VCaP (cell line): ENCODE measurements at regions not wholly inside any gene's neighbourhood (a gene's known extent, or its start where the extent isn't known, plus 50 kb on each side); places are given as distances from the start of the nearest gene placed in this dataset.

Experiments
- H3K27ac ChIP-seq: fragments of 450-650 bp; 2 replicates; pipeline ENCODE4 v1.5.1; 2017
- CTCF ChIP-seq: fragments of 450-650 bp; conservative IDR thresholded peaks from 2 replicates; pipeline ENCODE4 v1.5.1; 2017; ENCODE audit warnings: mild to moderate bottlenecking, moderate library complexity

- no peak for TF ChIP-seq CTCF
- H3K27ac ChIP-seq = no peak overlapping the region
These were observed 145.4 kb downstream of the NMUR2 start for GRCh38 chr5:152259702-152260101.

DNA sequence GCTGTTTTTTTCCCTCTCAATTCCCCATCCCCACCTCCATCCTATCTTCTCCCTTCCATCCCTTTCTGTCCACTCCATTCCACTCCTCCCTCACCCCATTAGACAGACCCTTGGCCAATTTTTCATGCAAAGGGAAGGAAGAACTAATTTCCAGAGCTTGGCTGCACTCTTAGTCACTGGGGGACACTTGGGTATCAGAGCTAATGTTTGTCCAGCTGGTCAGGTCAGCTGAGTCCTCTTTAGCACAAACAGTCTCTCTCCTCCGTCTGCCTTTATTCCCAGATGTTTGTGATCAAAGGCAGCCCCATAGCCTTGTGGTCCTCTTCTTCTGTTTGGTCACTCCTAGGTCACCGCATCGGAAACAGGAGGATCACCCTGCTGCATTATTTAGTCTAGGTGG, 148.5 kb downstream of the NMUR2 start:
- H3K27ac ChIP-seq = no peak overlapping the region
- TF ChIP-seq CTCF = no peak

- TF ChIP-seq CTCF = no peak
- no peak overlapping the region for H3K27ac ChIP-seq
These were observed 149.7 kb downstream of the NMUR2 start for GRCh38 chr5:152255411-152255810.

- no peak for TF ChIP-seq CTCF
- no peak overlapping the region for H3K27ac ChIP-seq
These were observed 157.2 kb downstream of the NMUR2 start for GRCh38 chr5:152247850-152248385.

DNA sequence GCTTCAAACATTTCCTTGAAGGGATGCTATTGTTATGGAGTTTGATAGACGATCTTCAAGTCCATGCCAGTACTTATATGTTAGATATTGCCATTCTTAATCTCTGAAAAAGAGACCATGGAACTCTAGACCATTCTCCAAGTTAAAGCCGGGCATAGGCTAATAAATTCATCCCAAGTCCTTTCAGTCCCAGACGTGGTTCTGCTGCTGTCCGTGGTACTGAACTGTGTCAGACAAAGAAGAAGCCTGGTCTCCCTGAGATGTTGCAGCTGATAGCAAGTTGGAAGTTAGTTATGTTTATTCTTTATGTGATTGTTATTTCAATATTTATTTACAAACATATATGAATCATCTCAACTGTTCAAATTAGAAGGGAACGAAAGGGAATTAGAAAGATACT, 158.7 kb downstream of the NMUR2 start:
- no peak for TF ChIP-seq CTCF

DNA sequence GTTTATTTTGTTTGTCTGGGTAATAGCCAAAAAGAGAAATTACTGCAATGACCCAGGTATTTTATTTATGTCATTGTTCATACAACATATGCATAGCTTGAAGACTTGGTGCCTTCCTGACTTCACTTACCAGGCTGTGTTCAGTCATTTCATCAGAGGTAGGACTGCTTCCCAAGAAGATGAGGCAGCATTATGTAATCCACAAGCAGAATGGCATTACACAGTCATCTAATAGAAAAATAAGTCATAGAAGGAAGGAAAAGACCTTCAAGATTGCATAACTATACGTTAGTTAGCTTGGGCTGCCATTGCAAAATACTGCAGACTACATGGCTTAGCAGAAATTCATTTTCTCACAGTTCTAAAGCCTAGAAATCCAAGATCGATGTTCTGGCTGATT, 167.5 kb downstream of the NMUR2 start:
- no peak for TF ChIP-seq CTCF
- H3K27ac ChIP-seq = no peak overlapping the region

More for the DNA sequence above, 158.7 kb downstream of the NMUR2 start:
- no peak overlapping the region for H3K27ac ChIP-seq

DNA sequence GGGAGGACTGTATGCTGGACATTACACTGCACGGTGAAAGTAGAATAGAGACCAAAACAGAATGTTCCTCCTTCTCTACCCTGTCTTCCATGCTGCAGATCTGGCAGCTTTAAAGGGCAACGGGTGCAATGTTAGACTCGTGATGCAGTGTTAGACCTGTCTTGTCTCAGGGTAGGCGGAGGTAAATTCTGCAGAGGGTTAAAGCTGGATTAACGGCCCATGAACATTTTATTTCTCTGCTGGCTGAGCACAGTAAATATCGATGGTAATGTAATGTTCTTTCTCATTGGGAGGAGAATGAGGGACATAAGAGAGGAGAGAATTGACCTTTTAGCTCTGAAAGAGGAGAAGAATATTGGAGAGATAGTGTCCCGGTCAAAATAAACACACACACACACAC, 178.9 kb downstream of the NMUR2 start:
- no peak overlapping the region for H3K27ac ChIP-seq
- TF ChIP-seq CTCF = no peak
